Cardiac fibroblast (primary cell): ENCODE measurements at regions not wholly inside any gene's neighbourhood (a gene's known extent, or its start where the extent isn't known, plus 50 kb on each side); places are given as distances from the start of the nearest gene placed in this dataset.
"Not testable (repeated sequence)": the region's sequence is repeated elsewhere in the genome, so short reads cannot be mapped to it uniquely, and the experiment has no call there.

ENCODE experiments used
- DNase-seq, 2 donors: peaks; one replicate each; pipeline versions ENCODE4 v3.0.0 to v3.0.0-alpha.2; 2010; ENCODE audit warnings: low read depth in 2 of 2
- H3K4me3 ChIP-seq, 2 donors: replicated peaks in 1 of 2; 1 replicate in 1 of 2; 2 replicates in 1 of 2; pipeline ENCODE4 v1.5.1; 2011; ENCODE audit warnings: low read depth in 2 of 2, low read length in 2 of 2, mild to moderate bottlenecking in 2 of 2, moderate library complexity in 1 of 2
- TF ChIP-seq, protein P1 (sequence below): IDR thresholded peaks from one replicate; pipeline ENCODE4 v1.5.1; 2011; ENCODE audit warnings: low read depth, mild to moderate bottlenecking, low read length, inconsistent platforms

DNA sequence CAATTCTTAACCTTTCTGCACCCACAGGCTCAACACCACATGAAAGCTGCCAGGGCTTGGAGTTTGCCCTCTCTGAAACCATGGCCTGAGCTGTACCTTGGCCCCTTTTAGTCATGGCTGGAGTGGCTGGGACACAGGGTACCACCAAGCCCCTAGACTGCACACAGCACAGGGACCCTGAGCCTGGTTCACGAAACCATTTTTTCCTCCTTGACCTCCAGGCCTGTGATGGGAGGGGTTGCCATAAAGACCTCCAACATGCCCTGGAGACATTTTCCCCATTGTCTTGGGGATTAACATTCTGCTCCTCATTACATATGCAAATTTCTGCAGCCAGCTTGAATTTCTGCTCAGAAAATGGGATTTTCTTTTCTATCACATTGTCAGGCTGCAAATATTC, 113.4 kb downstream of the XPNPEP1 start:
- DNase-seq, H3K4me3 ChIP-seq: not testable (repeated sequence)

DNA sequence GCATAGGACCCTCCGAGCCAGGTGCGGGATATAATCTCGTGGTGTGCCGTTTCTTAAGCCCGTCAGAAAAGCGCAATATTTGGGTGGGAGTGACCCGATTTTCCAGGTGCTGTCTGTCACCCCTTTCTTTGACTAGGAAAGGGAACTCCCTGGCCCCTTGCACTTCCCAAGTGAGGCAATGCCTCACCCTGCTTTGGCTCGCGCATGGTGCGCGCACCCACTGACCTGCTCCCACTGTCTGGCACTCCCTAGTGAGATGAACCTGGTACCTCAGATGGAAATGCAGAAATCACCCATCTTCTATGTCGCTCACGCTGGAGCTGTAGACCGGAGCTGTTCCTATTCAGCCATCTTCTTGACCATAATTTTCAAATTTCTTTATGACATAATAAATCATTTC, 122.1 kb downstream of the XPNPEP1 start:
- H3K4me3 ChIP-seq, DNase-seq: not testable (repeated sequence)

DNA sequence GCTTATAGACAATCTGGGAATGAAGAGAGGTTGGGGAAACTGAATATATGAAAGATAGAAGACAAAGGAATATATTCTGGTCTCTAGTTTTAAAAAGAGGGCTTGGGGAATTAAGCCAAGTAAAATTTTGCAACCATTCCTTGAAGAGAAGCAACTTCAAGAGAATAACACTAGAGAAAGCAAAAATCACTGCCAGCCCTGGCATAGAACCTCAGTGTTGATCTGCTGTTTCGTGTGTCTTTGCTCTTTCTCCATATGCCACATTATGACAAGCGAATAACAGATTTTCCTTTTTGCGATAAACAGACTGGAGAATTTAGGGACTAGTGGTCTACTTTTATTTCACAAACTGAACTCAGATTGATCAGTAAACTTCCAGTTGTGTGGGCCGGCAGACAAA, 132.7 kb downstream of the XPNPEP1 start:
- TF ChIP-seq, protein P1, sequence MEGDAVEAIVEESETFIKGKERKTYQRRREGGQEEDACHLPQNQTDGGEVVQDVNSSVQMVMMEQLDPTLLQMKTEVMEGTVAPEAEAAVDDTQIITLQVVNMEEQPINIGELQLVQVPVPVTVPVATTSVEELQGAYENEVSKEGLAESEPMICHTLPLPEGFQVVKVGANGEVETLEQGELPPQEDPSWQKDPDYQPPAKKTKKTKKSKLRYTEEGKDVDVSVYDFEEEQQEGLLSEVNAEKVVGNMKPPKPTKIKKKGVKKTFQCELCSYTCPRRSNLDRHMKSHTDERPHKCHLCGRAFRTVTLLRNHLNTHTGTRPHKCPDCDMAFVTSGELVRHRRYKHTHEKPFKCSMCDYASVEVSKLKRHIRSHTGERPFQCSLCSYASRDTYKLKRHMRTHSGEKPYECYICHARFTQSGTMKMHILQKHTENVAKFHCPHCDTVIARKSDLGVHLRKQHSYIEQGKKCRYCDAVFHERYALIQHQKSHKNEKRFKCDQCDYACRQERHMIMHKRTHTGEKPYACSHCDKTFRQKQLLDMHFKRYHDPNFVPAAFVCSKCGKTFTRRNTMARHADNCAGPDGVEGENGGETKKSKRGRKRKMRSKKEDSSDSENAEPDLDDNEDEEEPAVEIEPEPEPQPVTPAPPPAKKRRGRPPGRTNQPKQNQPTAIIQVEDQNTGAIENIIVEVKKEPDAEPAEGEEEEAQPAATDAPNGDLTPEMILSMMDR: no peak
- H3K4me3 ChIP-seq: no peak overlapping the region
- no peak for DNase-seq

DNA sequence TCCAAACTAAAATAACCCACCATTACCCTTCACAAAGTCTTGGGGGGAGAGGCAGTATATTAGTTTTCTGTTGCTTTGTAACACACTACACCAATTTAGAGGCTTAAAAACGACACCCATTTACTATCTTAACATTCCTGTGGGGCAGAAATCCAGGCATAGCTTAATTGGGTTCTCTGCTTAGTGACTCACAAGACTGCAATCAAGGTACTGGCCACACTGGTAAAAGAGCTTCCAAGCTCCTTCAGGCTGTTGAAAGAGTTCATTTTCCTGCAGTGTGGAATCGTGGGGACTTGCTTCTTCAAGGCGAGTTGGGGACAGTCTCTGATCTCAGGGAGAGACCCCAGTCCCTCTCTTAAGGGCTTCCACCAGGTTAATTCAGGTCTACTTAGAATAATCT, 139.1 kb downstream of the XPNPEP1 start:
- peak in 1 of 2 donors; percentile 4 for DNase-seq
- TF ChIP-seq, protein P1: no peak
- no peak overlapping the region for H3K4me3 ChIP-seq

DNA sequence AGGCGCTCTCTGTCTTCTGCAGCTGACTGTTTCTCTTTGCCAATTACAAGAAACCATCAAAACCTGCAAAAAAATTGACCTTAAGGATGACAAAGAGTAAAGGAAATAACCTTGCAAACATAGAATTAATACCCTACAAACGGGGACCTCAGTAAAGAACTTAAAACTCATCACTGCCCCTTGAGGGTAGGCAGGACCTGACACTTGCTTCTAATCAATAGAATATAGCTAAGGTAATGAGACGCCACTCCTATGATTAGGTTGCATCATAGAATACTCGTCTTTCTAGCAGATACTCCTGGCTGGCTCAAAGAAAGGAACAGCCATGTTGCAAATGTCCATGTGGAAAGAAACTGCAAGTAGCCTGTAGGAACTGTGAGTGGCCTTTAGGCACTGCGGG, 140.0 kb downstream of the XPNPEP1 start:
- no peak for DNase-seq
- TF ChIP-seq, protein P1: no peak
- H3K4me3 ChIP-seq: no peak overlapping the region

DNA sequence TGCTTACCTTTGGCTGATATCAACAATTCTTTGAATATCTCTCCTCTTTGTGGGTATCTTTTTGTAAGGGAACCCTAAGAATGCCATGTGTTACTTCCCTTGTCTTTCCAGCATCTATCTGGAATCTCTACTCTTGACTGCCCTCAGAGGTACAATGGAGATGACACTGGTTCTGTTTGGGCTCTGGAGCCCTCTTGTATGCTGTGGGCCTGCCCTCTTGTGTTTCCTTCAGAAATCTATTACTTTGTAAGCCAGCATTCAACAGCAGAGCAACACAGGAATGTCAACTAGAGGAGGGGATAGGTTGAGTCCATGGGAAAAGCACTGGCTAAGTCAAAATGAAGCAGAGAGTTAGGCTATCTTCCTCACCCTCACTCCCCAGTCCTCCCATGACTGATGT, 142.3 kb downstream of the XPNPEP1 start:
- TF ChIP-seq, protein P1: no peak

DNA sequence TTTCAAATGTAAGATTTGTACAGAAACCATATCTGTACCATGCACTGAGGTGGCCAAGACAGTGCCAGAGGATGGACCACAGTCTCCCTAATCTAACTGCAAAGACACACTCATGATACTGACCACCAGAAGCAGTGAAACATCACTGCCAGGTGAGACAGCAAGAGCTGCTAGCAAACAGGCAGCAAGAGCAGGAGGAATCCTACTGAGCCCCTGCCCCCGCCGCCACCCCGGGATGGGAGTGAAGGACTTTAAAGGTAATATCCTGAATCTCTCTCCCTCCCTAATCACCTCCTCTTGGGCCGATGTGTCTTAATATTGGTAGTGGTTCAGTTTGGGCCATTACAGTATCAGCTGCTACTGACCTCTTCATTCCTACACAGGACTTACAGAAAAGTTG, 144.3 kb downstream of the XPNPEP1 start:
- TF ChIP-seq, protein P1: no peak

More for the DNA sequence above, 142.3 kb downstream of the XPNPEP1 start:
- H3K4me3 ChIP-seq: no peak overlapping the region
- no peak for DNase-seq

DNA sequence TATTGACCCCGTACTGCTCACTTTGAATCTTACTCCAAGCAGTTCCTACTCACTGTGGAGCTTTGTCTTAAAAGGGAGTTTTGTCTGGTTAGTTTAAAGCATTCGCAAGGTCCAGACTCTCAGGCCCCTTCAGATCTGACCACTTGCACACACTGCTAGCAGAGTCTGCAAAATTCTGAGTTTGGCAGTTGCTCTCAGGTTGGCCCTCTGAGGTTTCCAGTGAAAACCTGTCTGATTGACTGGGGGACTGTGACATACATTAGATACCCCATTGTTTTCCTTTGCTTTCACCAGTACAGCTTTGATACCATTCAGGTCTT, 149.2 kb downstream of the XPNPEP1 start:
- H3K4me3 ChIP-seq: no peak overlapping the region
- TF ChIP-seq, protein P1: no peak
- DNase-seq: no peak

More for the DNA sequence above, 144.3 kb downstream of the XPNPEP1 start:
- H3K4me3 ChIP-seq: no peak overlapping the region
- DNase-seq: no peak
